GM12892 (cell line): ENCODE measurements at regions not wholly inside any gene's neighbourhood (a gene's known extent, or its start where the extent isn't known, plus 50 kb on each side); places are given as distances from the start of the nearest gene placed in this dataset.
A peak's percentile ranks its signal among the peaks of the same experiment; 100 is the strongest.

Source experiments
- DNase-seq: peaks from one replicate; pipeline ENCODE4 v3.0.0; 2011; ENCODE audit not compliant: insufficient read length
- FAIRE-seq: peaks from 2 replicates; lab custom pipeline; 2011; peaks lifted over from hg19 to GRCh38; lab: Jason Lieb, UNC
- POLR2A ChIP-seq: IDR thresholded peaks from 2 replicates; pipeline ENCODE4 v1.6.1; 2011; ENCODE audit warnings: low read depth, low read length, control low read depth
- POLR2AphosphoS5 ChIP-seq: IDR thresholded peaks from 2 replicates; pipeline ENCODE4 v1.6.1; 2011; ENCODE audit warnings: low read depth, low read length, control low read depth
- TAF1 ChIP-seq: IDR thresholded peaks from 2 replicates; pipeline ENCODE4 v1.6.1; 2011; ENCODE audit warnings: low read depth, mild to moderate bottlenecking, control low read depth, low read length, borderline replicate concordance

DNA sequence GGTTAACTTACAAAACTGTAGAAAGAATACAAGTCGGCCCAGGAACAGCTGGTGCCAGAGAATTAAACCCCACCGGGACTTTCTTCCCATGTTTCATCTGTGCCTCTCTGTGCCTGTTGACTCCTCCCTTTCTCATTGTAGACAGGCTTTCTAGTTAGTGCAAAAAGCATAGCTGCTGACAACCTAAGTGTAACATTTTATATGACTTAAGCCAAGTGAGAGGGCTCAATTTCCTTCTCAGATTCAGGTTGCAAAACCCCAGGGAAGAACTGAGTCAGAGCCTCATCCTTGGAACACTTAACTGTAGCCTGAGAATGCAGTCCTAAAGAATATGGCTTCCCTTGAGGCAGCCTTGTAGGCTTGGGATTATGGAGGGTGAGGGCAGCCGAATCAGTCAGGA lies 302.5 kb upstream of the AZI2 start:
- TF ChIP-seq TAF1: no peak
- FAIRE-seq (no peak), DNase-seq (no peak)

DNA sequence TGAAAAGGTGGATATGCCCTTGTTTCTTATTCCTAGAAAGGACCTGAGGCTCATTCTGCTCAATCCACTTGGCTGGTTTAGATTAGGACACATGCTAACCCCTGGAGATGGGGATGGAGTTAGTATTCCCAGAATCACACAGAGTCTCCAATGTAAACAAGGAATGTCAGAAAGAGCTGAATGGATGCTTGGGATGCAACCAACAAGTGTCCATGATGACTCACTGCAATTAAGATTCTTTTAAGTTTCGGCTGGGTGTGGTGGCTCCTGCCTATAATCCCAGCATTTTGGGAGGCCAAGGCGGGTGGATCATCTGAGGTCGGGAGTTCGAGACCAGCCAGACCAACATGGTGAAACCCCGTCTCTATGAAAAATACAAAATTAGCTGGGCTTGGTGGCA lies 315.5 kb upstream of the AZI2 start:
- DNase-seq: no peak
- TF ChIP-seq TAF1 (no peak), POLR2A (no peak), POLR2AphosphoS5 (no peak)
- no peak for FAIRE-seq

DNA sequence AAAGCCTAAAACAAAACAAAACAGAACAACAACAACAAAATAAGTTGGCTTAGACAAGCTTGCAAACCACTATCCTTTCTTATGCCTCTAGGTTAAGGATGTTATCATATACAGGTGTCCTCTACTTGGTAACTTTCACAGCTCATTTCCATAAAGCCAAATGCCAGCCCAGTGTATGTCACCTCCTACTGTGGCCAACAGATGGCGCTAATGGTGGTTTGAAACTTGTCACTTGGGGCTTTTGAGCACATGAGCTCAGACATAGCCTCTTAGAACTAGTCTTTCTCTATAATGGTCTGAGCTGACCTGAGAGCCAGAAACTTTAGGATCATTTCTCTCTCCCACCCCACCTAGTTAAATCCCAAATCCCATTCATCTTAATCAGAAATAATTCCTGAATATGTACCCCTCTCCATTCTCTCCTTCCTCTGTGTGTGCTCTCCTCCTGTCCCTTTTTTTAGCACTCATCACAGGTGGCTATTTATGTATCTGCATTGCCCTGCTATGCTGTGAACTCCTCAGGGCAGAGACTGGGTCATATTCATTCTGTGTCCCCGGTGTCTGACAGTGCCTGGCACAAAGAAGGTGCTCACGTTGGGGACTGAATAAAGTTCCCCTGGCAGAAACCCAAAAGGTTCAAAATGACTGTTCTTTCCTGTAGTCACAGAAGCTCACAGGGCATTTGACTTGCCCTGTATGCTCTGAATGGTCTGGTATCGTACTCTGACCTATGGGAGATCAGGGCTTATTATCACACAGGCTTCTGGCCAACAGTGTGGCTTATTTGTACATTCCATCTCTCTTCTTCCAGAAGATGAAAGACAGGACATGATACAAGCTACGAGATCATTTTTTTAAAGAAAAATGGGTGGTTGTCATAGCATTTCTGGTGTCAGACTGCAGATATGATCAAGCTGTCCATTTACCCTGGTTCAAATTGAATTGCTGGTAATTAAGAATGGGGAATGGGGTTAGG lies 319.3 kb upstream of the AZI2 start:
- DNase-seq (no peak), FAIRE-seq (peak; percentile 82)
- TF ChIP-seq POLR2AphosphoS5 (no peak), TAF1 (no peak), POLR2A (no peak)

DNA sequence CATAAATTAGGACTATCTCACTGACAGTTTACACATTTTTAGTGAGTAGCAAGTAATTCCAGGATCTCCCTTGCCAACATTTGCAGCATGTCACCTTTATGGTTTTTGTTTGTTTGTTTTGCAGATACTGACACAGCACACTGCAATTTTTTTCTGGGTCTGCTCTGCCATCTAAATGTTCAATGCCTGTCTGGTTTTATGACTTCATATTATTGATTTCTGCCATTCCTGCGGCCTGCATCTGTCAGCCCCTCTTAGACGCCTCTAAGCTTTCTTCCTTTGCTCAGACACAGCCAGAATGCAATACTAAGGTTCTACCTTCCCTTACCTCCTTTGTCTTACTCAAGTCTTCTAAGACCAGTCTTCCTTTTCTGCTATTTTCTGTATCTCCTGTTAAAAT lies 321.2 kb upstream of the AZI2 start:
- DNase-seq (no peak), FAIRE-seq (no peak)
- TF ChIP-seq TAF1 (no peak), POLR2A (no peak), POLR2AphosphoS5 (no peak)

DNA sequence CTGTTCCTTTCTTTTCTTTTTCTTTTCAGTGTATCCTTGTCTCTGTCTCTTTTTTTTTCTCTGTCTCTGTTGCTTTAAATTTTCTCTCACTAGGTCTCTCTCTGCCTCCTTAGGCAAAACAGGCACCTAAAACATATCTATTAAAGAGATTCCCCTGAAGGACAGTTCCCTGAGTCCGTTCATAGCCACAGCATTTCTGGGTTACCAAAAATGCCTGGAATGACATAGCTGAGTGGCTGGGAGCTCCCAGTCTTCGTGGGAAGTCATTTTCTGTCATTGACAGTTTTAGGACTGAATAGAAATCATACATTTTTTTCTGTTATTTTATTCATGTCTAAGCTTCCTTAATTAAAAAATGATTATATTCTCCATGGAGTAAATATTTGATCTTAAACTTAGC lies 323.8 kb upstream of the AZI2 start:
- TF ChIP-seq TAF1: no peak
- no peak for TF ChIP-seq POLR2A
- FAIRE-seq (no peak), DNase-seq (no peak)

DNA sequence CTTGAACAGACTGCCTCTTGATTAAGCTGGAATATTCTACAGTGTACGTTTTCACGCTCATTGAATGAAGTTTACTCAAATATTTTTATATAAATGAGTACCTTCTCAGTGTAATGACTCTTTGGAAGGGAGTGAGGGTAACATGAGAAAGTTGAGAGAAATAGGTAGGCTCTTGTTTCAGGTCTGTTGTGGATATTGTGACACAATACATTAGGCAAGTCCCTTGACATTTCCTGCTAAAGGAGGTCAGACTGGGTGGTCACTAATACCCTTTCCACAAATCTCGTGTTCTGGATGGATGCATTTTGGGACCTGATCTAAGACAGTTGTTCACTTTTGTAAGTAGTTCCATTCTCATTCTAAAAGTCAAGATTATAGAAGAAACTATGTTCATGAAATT lies 324.8 kb upstream of the AZI2 start:
- TF ChIP-seq TAF1: no peak
- no peak for TF ChIP-seq POLR2A
- no peak for TF ChIP-seq POLR2AphosphoS5
- DNase-seq: no peak
- FAIRE-seq: no peak

- TF ChIP-seq POLR2AphosphoS5 (no peak), TAF1 (no peak), POLR2A (no peak)
- DNase-seq (no peak), FAIRE-seq (no peak)
Observed at GRCh38 chr3:28674212-28674611, 325.6 kb upstream of the AZI2 start.

DNA sequence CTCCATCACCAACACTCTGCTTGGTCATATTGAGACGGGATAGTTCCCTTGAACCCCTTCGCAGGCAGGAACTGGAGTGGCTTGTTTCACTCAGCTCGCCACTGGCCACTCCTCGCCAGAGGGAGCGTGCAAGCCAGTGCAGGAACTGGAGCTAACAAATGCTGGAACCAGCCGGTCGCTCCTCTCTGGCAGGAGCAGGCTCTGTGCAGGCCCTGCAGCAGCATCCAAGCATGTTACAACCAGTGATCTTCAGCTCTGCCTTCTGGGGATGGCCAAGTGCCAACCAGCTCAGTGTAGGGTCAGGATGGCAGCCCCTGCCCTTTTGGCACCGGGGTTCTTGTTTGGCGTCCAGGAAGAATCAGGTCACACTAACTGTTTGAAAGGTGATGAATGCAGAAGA lies 329.0 kb upstream of the AZI2 start:
- DNase-seq (no peak), FAIRE-seq (no peak)
- TF ChIP-seq POLR2A (no peak), POLR2AphosphoS5 (no peak), TAF1 (no peak)

- DNase-seq (no peak), FAIRE-seq (no peak)
- no peak for TF ChIP-seq POLR2A
- TF ChIP-seq TAF1: no peak
Observed at GRCh38 chr3:28678086-28678485, 329.5 kb upstream of the AZI2 start.

- TF ChIP-seq POLR2A (no peak), TAF1 (no peak), POLR2AphosphoS5 (no peak)
- FAIRE-seq: no peak
- no peak for DNase-seq
Observed at GRCh38 chr3:28680050-28680449, 331.4 kb upstream of the AZI2 start.

DNA sequence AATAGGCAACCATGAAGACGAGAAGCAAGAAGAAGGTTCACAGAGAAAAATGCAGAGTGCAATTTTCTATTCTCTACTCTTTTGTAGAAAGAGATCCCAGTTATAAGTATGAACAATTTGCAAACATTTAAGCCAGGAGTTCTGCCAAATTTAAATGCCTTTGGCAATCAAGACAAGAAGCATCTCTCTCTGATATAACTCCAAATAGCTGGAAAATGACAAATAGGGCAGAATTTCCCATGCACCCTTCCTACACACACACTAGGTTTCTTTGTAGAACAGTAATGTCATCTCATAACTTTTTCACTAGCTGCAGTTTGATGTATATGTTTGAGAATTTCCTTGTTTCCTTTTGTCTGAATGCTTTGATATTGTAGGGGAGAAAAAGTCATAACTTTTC lies 333.5 kb upstream of the AZI2 start:
- TF ChIP-seq POLR2AphosphoS5: no peak
- no peak for TF ChIP-seq TAF1
- no peak for TF ChIP-seq POLR2A
- FAIRE-seq (no peak), DNase-seq (no peak)

DNA sequence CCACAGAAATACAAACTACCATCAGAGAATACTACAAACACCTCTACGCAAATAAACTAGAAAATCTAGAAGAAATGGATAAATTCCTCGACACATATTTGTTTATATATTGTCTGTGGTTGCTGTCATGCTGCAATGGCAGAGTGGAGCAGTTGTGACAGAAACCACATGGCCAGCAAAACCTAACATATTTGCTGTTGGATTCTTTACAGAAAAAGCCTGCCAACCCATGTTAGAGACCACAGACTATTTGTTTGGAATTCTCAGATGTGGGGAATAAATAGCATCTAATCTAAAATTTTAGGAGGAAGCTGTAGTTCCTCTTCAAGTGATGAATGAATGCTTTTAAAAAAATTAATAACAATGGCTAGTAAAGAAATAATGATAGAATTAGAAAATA lies 341.6 kb upstream of the AZI2 start:
- TF ChIP-seq POLR2A (no peak), POLR2AphosphoS5 (no peak), TAF1 (no peak)
- DNase-seq (no peak), FAIRE-seq (no peak)

- DNase-seq: no peak
- TF ChIP-seq POLR2A (no peak), TAF1 (no peak), POLR2AphosphoS5 (no peak)
- no peak for FAIRE-seq
Observed at GRCh38 chr3:28698706-28699105, 350.1 kb upstream of the AZI2 start.
